Activated naive CD4-positive, alpha-beta T cell treated with anti-CD3 and anti-CD28 coated beads, Interleukin-2, amount 50 U/mL, for 72 hours (primary cell): ENCODE measurements at regions not wholly inside any gene's neighbourhood (a gene's known extent, or its start where the extent isn't known, plus 50 kb on each side); places are given as distances from the start of the nearest gene placed in this dataset.

Source experiments
- ATAC-seq, 2 donors: fragments of 150-1000 bp; cut with Tn5 transposase; 2 replicates each; pipeline ENCODE4 v1.10.0; 2021; ENCODE audit warnings: mild to moderate bottlenecking in 2 of 2, moderate library complexity in 2 of 2
- DNase-seq, 2 donors: peaks; one replicate each; pipeline ENCODE4 v3.0.0; 2021 to 2022; ENCODE audit warnings: low spot score in 2 of 2
- H3K27ac Mint-ChIP-seq, 2 donors: one replicate each; pipeline ENCODE4 v1.8.0; 2022; ENCODE audit warnings: mild to moderate bottlenecking in 2 of 2, mixed read lengths in 2 of 2
- H3K36me3 Mint-ChIP-seq, 2 donors: one replicate each; pipeline ENCODE4 v1.8.0; 2022; ENCODE audit warnings: mixed read lengths in 2 of 2
- H3K9me3 Mint-ChIP-seq, 2 donors: one replicate each; pipeline ENCODE4 v1.8.0; 2022; ENCODE audit warnings: mixed read lengths in 2 of 2

- Mint-ChIP-seq H3K27ac (no peak overlapping the region), H3K9me3 (peaks cover 6 to 19% of the 10 kb centered on the region in 2 donors), H3K36me3 (peaks cover 7 to 36% of the 10 kb centered on the region in 2 donors)
- DNase-seq (no peak), ATAC-seq (no peak)
Observed at GRCh38 chr12:92488735-92489134, 214.1 kb upstream of the PLEKHG7 start.

- ATAC-seq = no peak
- H3K27ac Mint-ChIP-seq = no peak overlapping the region
Observed at GRCh38 chr12:92487138-92487485, 215.7 kb upstream of the PLEKHG7 start.

GRCh38 chr12:92486443-92487137 lies 216.2 kb upstream of the PLEKHG7 start:
- Mint-ChIP-seq H3K27ac (no peak overlapping the region), H3K36me3 (peaks cover 3 to 22% of the 10 kb centered on the region in 2 donors), H3K9me3 (peaks cover 3 to 9% of the 10 kb centered on the region in 2 donors)
- no peak for ATAC-seq
- DNase-seq = no peak

More at GRCh38 chr12:92487138-92487485, 215.7 kb upstream of the PLEKHG7 start:
- DNase-seq = no peak
- H3K36me3 Mint-ChIP-seq = peaks cover 7 to 27% of the 10 kb centered on the region in 2 donors
- peaks cover 6 to 14% of the 10 kb centered on the region in 2 donors for H3K9me3 Mint-ChIP-seq

- peak in 1 of 2 donors; percentile 18 for ATAC-seq
- H3K27ac Mint-ChIP-seq = peak overlapping the region; percentile 28 to 31
- peaks cover 0 to 10% of the 10 kb centered on the region in 2 donors for H3K9me3 Mint-ChIP-seq
- no peak for DNase-seq
- H3K36me3 Mint-ChIP-seq = peaks cover 0 to 21% of the 10 kb centered on the region in 2 donors
Observed at GRCh38 chr12:92485351-92486348, 217.1 kb upstream of the PLEKHG7 start.

GRCh38 chr12:92482599-92482998 lies 220.2 kb upstream of the PLEKHG7 start:
- ATAC-seq = no peak
- H3K36me3 Mint-ChIP-seq = peaks cover 0 to 23% of the 10 kb centered on the region in 2 donors

GRCh38 chr12:92481066-92481465 lies 221.7 kb upstream of the PLEKHG7 start:
- Mint-ChIP-seq H3K9me3 (peaks cover 12 to 16% of the 10 kb centered on the region in 2 donors), H3K36me3 (peaks cover 0 to 21% of the 10 kb centered on the region in 2 donors), H3K27ac (no peak overlapping the region)
- DNase-seq (no peak), ATAC-seq (no peak)

More at GRCh38 chr12:92482599-92482998, 220.2 kb upstream of the PLEKHG7 start:
- Mint-ChIP-seq H3K9me3 (peaks cover 4 to 16% of the 10 kb centered on the region in 2 donors), H3K27ac (no peak overlapping the region)
- DNase-seq = no peak

- ATAC-seq (no peak), DNase-seq (no peak)
- no peak overlapping the region for H3K27ac Mint-ChIP-seq
- peaks cover 12 to 15% of the 10 kb centered on the region in 2 donors for H3K9me3 Mint-ChIP-seq
- peaks cover 0 to 18% of the 10 kb centered on the region in 2 donors for H3K36me3 Mint-ChIP-seq
Observed at GRCh38 chr12:92478692-92479091, 224.1 kb upstream of the PLEKHG7 start.

GRCh38 chr12:92476844-92477243 lies 225.9 kb upstream of the PLEKHG7 start:
- Mint-ChIP-seq H3K27ac (no peak overlapping the region), H3K9me3 (peaks cover 12 to 15% of the 10 kb centered on the region in 2 donors), H3K36me3 (peaks cover 0 to 18% of the 10 kb centered on the region in 2 donors)
- DNase-seq = no peak
- ATAC-seq = no peak

- Mint-ChIP-seq H3K27ac (no peak overlapping the region), H3K9me3 (peaks cover 10 to 12% of the 10 kb centered on the region in 2 donors), H3K36me3 (peaks cover 0 to 12% of the 10 kb centered on the region in 2 donors)
- ATAC-seq = no peak
- no peak for DNase-seq
Observed at GRCh38 chr12:92473564-92473963, 229.2 kb upstream of the PLEKHG7 start.

- no peak overlapping the region for H3K27ac Mint-ChIP-seq
- ATAC-seq (no peak), DNase-seq (no peak)
- peaks cover 0 to 12% of the 10 kb centered on the region in 2 donors for H3K36me3 Mint-ChIP-seq
- H3K9me3 Mint-ChIP-seq = peaks cover 5 to 6% of the 10 kb centered on the region in 2 donors
Observed at GRCh38 chr12:92472201-92472600, 230.6 kb upstream of the PLEKHG7 start.

- no peak overlapping the region for H3K27ac Mint-ChIP-seq
Observed at GRCh38 chr12:92471551-92471950, 231.2 kb upstream of the PLEKHG7 start.

GRCh38 chr12:92470608-92471021 lies 232.2 kb upstream of the PLEKHG7 start:
- Mint-ChIP-seq H3K36me3 (peaks cover 0 to 2% of the 10 kb centered on the region in 2 donors), H3K27ac (peak overlapping the region in 1 of 2 donors; percentile 81), H3K9me3 (peaks cover 0 to under 1% of the 10 kb centered on the region in 2 donors)
- peak; percentile 95 to 97 for ATAC-seq
- peak in 1 of 2 donors; percentile 14 for DNase-seq

More at GRCh38 chr12:92471551-92471950, 231.2 kb upstream of the PLEKHG7 start:
- ATAC-seq (no peak), DNase-seq (no peak)
- Mint-ChIP-seq H3K9me3 (peaks cover 0 to 5% of the 10 kb centered on the region in 2 donors), H3K36me3 (peaks cover 0 to 7% of the 10 kb centered on the region in 2 donors)

GRCh38 chr12:92469837-92470236 lies 233.0 kb upstream of the PLEKHG7 start:
- DNase-seq (no peak), ATAC-seq (no peak)
- Mint-ChIP-seq H3K27ac (peak overlapping the region; percentile 70 to 81), H3K36me3 (no peaks in the 10 kb centered on the region), H3K9me3 (no peaks in the 10 kb centered on the region)

- H3K27ac Mint-ChIP-seq = no peak overlapping the region
- peaks cover 0 to 5% of the 10 kb centered on the region in 2 donors for H3K36me3 Mint-ChIP-seq
- no peaks in the 10 kb centered on the region for H3K9me3 Mint-ChIP-seq
- DNase-seq (no peak), ATAC-seq (no peak)
Observed at GRCh38 chr12:92468358-92469020, 234.3 kb upstream of the PLEKHG7 start.

GRCh38 chr12:92467886-92468285 lies 234.9 kb upstream of the PLEKHG7 start:
- no peak for DNase-seq
- peaks cover 0 to 5% of the 10 kb centered on the region in 2 donors for H3K36me3 Mint-ChIP-seq
- H3K27ac Mint-ChIP-seq = no peak overlapping the region
- ATAC-seq = no peak
- H3K9me3 Mint-ChIP-seq = no peaks in the 10 kb centered on the region
